ENCODE measurements at regions not wholly inside any gene's neighbourhood (a gene's known extent, or its start where the extent isn't known, plus 50 kb on each side); places are given as distances from the start of the nearest gene placed in this dataset.

DNA sequence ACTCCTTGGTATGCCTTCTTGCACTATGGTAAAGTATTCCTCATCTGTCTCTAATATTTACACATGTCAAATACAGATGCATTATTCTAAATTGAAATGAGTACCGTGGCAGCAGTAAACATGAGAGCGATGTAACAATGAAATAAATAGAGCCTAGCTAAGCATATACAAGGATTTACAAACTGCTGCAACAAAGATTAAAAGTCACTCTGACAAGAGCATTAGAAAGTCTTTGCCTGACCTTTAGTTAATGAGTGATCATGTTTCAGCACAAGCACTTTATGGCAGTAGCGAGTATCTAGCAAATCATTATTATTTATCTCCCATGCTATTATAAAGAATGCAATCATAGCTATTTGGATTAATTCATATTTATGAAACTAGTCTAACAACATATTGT is 547.0 kb upstream of the NDST4 start:
- TF ChIP-seq CTCF (IDR thresholded peaks at IDR 0.05) (no peak), POLR2A (IDR thresholded peaks at IDR 0.05) (no peak), POLR2AphosphoS5 (IDR thresholded peaks at IDR 0.05; ENCODE audit: insufficient read depth in 1 of 2, low read depth in 1 of 2) (no peak)

Measured in vagina (tissue), 2 donors.